NT2/D1 (cell line): ENCODE measurements at regions not wholly inside any gene's neighbourhood (a gene's known extent, or its start where the extent isn't known, plus 50 kb on each side); places are given as distances from the start of the nearest gene placed in this dataset.
"Not testable (repeated sequence)": the region's sequence is repeated elsewhere in the genome, so short reads cannot be mapped to it uniquely, and the experiment has no call there.

Experiments
- DNase-seq: peaks from one replicate; pipeline ENCODE4 v3.0.0-alpha.2; 2011; ENCODE audit warnings: low read depth, low spot score
- H3K27me3 ChIP-seq: 2 replicates; pipeline ENCODE4 v1.6.0; 2011; ENCODE audit warnings: mild to moderate bottlenecking; ENCODE audit not compliant: insufficient read length, insufficient read depth
- H3K36me3 ChIP-seq: 2 replicates; pipeline ENCODE4 v1.6.1; 2011; ENCODE audit warnings: mild to moderate bottlenecking, low read length, mixed read lengths; ENCODE audit not compliant: insufficient read depth, insufficient read length
- H3K4me1 ChIP-seq: 2 replicates; pipeline ENCODE4 v1.5.1; 2011; ENCODE audit not compliant: insufficient read depth, insufficient read length
- H3K4me3 ChIP-seq: 2 replicates; pipeline ENCODE4 v1.5.1; 2011; ENCODE audit warnings: low read depth; ENCODE audit not compliant: insufficient read length
- H3K9ac ChIP-seq: 2 replicates; pipeline ENCODE4 v1.6.0; 2011; ENCODE audit warnings: low read depth; ENCODE audit not compliant: insufficient read length
- H3K9me3 ChIP-seq: 2 replicates; pipeline ENCODE4 v1.5.1; 2011; ENCODE audit warnings: mild to moderate bottlenecking, low read length; ENCODE audit not compliant: insufficient read depth
- SUZ12 ChIP-seq: IDR thresholded peaks from 2 replicates; pipeline ENCODE4 v1.6.1; 2011; ENCODE audit not compliant: insufficient read length, insufficient read depth; ENCODE audit errors: extremely low read depth
- YY1 ChIP-seq: IDR thresholded peaks from 2 replicates; pipeline ENCODE4 v1.6.1; 2011; ENCODE audit not compliant: insufficient read length, insufficient read depth
- ZNF274 ChIP-seq: IDR thresholded peaks from 2 replicates; pipeline ENCODE4 v1.6.1; 2011; ENCODE audit warnings: mild to moderate bottlenecking, low read depth, low read length

- H3K36me3 ChIP-seq: no peaks in the 10 kb centered on the region
- no peak for DNase-seq
- H3K9me3 ChIP-seq: no peaks in the 10 kb centered on the region
- no peak for TF ChIP-seq SUZ12
- TF ChIP-seq YY1: no peak
- no peak for TF ChIP-seq ZNF274
- no peaks in the 10 kb centered on the region for H3K4me1 ChIP-seq
- no peak overlapping the region for H3K4me3 ChIP-seq
- H3K9ac ChIP-seq: no peak overlapping the region
- H3K27me3 ChIP-seq: no peaks in the 10 kb centered on the region
Observed at GRCh38 chr1:187588917-187589316, 760.2 kb downstream of the PLA2G4A start.

GRCh38 chr1:187605736-187606135, 777.0 kb downstream of the PLA2G4A start:
- TF ChIP-seq YY1 (no peak), ZNF274 (no peak)
- Histone ChIP-seq H3K27me3 (no peaks in the 10 kb centered on the region), H3K9me3 (peaks cover 4% of the 10 kb centered on the region), H3K36me3 (no peaks in the 10 kb centered on the region), H3K4me3 (no peak overlapping the region), H3K9ac (no peak overlapping the region), H3K4me1 (no peaks in the 10 kb centered on the region)
- DNase-seq: peak; percentile 22

GRCh38 chr1:187615853-187616735, 787.3 kb downstream of the PLA2G4A start:
- peaks cover 38% of the 10 kb centered on the region for H3K9me3 ChIP-seq
- not testable (repeated sequence) for H3K4me3 ChIP-seq, H3K36me3 ChIP-seq, H3K9ac ChIP-seq, DNase-seq, H3K4me1 ChIP-seq, H3K27me3 ChIP-seq

- not testable (repeated sequence) for H3K36me3 ChIP-seq, H3K4me3 ChIP-seq, DNase-seq, H3K9ac ChIP-seq, H3K4me1 ChIP-seq, H3K27me3 ChIP-seq
- H3K9me3 ChIP-seq: peaks cover 38% of the 10 kb centered on the region
Observed at GRCh38 chr1:187616830-187617229, 788.1 kb downstream of the PLA2G4A start.

- no peak for DNase-seq
- Histone ChIP-seq H3K27me3 (no peaks in the 10 kb centered on the region), H3K36me3 (no peaks in the 10 kb centered on the region), H3K4me3 (no peak overlapping the region), H3K9ac (no peak overlapping the region), H3K9me3 (peaks cover 38% of the 10 kb centered on the region), H3K4me1 (no peaks in the 10 kb centered on the region)
- TF ChIP-seq YY1 (no peak), ZNF274 (no peak), SUZ12 (no peak)
Observed at GRCh38 chr1:187617776-187618175, 789.0 kb downstream of the PLA2G4A start.

GRCh38 chr1:187619175-187619574, 790.4 kb downstream of the PLA2G4A start:
- no peak for DNase-seq
- no peak overlapping the region for H3K9ac ChIP-seq
- H3K4me1 ChIP-seq: no peaks in the 10 kb centered on the region
- H3K27me3 ChIP-seq: no peaks in the 10 kb centered on the region
- peaks cover 40% of the 10 kb centered on the region for H3K9me3 ChIP-seq
- no peaks in the 10 kb centered on the region for H3K36me3 ChIP-seq
- no peak overlapping the region for H3K4me3 ChIP-seq
- no peak for TF ChIP-seq SUZ12
- no peak for TF ChIP-seq ZNF274
- no peak for TF ChIP-seq YY1

GRCh38 chr1:187621951-187622350, 793.2 kb downstream of the PLA2G4A start:
- Histone ChIP-seq H3K9ac (no peak overlapping the region), H3K4me3 (no peak overlapping the region), H3K4me1 (no peaks in the 10 kb centered on the region), H3K36me3 (no peaks in the 10 kb centered on the region), H3K27me3 (no peaks in the 10 kb centered on the region), H3K9me3 (peaks cover 34% of the 10 kb centered on the region)
- no peak for TF ChIP-seq ZNF274
- no peak for TF ChIP-seq YY1
- no peak for TF ChIP-seq SUZ12
- no peak for DNase-seq
